Upper lobe of left lung (tissue), 4 donors: ENCODE measurements at regions not wholly inside any gene's neighbourhood (a gene's known extent, or its start where the extent isn't known, plus 50 kb on each side); places are given as distances from the start of the nearest gene placed in this dataset.

Experiments used
- CTCF ChIP-seq, 6 experiments: fragments of 450-650 bp in 4 of 6; fragments of 200-600 bp in 2 of 6; sonication (generic) in 2 of 6; IDR thresholded peaks; one replicate each; pipeline ENCODE4 v1.5.1; 2016 to 2019; ENCODE audit warnings: antibody characterized with exemption in 6 of 6
- EP300 ChIP-seq, 4 donors: sonication (generic); formaldehyde crosslinking; IDR thresholded peaks; one replicate each; pipeline ENCODE4 v1.5.1; 2017; ENCODE audit warnings: antibody characterized with exemption in 4 of 4, control low read depth in 2 of 4
- POLR2A ChIP-seq, 4 donors: fragments of 450-650 bp; IDR thresholded peaks; one replicate each; pipeline ENCODE4 v1.5.1; 2016 to 2017; ENCODE audit warnings: antibody characterized with exemption in 4 of 4, mild to moderate bottlenecking in 2 of 4

DNA sequence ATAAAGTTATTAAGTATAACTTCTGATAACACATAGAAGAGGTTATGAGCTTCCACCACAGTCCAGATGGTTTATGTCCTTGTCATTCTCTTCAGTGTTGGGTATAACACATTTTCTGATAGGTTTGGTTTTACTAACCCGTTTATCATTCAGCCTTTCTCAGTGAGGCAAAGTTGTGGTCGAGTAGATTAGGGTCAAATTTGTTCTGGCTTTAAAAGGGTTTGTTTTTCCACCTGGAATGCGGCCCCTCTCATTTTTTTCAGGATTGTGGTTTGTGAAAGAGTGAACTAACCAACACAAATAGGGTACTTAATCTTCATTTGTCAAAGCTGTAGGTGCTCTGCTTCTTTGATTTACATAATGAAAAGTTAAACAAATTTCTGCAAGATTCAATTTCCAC, 204.2 kb upstream of the ASCC3 start:
- no peak for TF ChIP-seq POLR2A (IDR thresholded peaks at IDR 0.05)
- TF ChIP-seq CTCF (IDR thresholded peaks at IDR 0.05) = no peak
- no peak for TF ChIP-seq EP300 (IDR thresholded peaks at IDR 0.05)
